Astrocyte of the spinal cord (primary cell): ENCODE measurements at regions not wholly inside any gene's neighbourhood (a gene's known extent, or its start where the extent isn't known, plus 50 kb on each side); places are given as distances from the start of the nearest gene placed in this dataset.

ENCODE experiments used
- DNase-seq: peaks from one replicate; pipeline ENCODE4 v3.0.0; 2011; ENCODE audit warnings: low read depth, low spot score
- H3K4me3 ChIP-seq: 2 replicates; pipeline ENCODE4 v1.5.1; 2011; ENCODE audit warnings: low read depth, mild to moderate bottlenecking, low read length, moderate library complexity
- in situ Hi-C: cut with HindIII; loops from 2 replicates; pipeline ENCODE4 v1.10.0; 2017; ENCODE audit warnings: low sequenced_read_pairs
- TF ChIP-seq, protein P1 (sequence below): IDR thresholded peaks from 2 replicates; pipeline ENCODE4 v1.5.1; 2012; ENCODE audit warnings: low read depth, mild to moderate bottlenecking, low read length, inconsistent platforms

DNA sequence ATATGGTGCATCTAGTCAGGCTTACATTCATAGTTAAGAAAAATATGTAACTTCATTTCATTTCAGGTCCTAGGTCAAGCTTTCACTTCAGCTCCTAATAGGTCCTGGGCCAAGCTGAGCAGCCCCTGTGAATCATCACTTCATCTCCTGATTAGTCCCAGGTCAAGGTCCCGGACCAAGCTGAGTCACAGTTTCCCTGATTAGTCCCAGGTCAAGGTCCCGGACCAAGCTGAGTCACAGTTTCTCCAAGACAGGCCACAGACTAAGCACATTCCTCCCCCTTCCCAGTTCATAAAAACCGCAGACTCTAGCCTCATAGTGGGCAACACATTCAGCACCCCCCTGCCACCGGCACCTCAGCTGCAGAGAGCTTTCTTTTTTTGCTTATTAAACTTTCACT, 1331.8 kb downstream of the PCDH19 start:
- DNase-seq, result no peak
- TF ChIP-seq, protein P1, sequence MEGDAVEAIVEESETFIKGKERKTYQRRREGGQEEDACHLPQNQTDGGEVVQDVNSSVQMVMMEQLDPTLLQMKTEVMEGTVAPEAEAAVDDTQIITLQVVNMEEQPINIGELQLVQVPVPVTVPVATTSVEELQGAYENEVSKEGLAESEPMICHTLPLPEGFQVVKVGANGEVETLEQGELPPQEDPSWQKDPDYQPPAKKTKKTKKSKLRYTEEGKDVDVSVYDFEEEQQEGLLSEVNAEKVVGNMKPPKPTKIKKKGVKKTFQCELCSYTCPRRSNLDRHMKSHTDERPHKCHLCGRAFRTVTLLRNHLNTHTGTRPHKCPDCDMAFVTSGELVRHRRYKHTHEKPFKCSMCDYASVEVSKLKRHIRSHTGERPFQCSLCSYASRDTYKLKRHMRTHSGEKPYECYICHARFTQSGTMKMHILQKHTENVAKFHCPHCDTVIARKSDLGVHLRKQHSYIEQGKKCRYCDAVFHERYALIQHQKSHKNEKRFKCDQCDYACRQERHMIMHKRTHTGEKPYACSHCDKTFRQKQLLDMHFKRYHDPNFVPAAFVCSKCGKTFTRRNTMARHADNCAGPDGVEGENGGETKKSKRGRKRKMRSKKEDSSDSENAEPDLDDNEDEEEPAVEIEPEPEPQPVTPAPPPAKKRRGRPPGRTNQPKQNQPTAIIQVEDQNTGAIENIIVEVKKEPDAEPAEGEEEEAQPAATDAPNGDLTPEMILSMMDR, result no peak
- no peak overlapping the region for H3K4me3 ChIP-seq
- in situ Hi-C loops, result no loop called here

DNA sequence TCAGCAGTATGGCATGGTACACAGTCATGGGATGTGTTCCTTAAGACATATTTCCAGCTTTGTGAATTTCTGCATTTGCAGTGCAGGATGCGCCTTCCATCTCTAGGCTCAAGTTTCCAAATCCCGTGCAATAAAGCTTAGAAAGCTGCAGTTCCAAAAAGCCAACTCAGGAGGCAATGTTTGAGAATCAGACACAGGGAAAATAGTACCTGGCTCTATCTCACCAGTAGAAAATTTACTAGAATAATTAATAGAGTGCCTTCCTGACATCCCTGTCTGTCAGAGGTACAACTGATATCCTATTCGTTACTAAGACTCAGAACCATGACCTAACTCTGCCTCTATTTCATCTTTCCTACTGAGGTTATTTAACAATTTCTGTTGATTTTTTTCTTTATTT, 1333.0 kb downstream of the PCDH19 start:
- no peak for DNase-seq
- TF ChIP-seq, protein P1, result no peak
- H3K4me3 ChIP-seq, result no peak overlapping the region
- in situ Hi-C loops, result no loop called here

DNA sequence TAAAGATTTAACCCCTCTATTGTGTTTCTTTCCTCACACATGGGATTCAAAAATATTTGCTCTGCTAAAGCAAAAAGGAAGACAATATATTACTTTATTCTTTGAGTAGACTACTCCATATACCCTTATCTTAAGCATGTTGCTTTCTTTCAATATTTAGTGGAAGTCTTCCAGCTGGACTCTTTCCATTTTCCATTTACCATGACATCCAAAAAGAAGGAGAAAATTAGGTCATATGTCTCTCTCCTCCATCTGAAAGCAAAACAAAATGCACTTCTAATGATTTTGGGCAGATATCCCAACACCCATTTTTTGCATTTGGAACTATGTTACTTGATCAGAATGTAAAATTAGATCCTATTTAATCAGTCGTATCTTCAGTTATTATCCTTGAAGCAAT, 1336.5 kb downstream of the PCDH19 start:
- in situ Hi-C loops, result no loop called here
- no peak overlapping the region for H3K4me3 ChIP-seq
- DNase-seq, result no peak
- TF ChIP-seq, protein P1, result no peak

DNA sequence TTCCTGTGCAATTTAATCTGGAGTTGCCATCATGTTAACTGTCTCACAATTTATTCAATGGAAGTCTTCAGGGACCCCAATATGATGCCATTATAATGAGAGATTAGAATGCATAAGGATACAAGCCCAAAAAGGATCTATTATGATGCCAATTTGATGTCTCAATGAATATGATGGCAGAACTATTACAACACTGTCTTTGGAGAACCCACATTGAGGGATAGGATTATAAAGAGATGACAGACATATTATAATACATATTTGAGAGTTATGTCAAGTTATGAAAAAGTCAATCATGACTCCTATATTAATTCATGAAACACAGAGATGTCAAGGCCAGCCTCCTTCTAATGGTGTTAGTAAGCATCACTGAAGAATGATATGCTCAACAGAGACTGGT, 1358.4 kb downstream of the PCDH19 start:
- no peak overlapping the region for H3K4me3 ChIP-seq
- TF ChIP-seq, protein P1, result no peak
- in situ Hi-C loops, result no loop called here
- DNase-seq, result no peak

DNA sequence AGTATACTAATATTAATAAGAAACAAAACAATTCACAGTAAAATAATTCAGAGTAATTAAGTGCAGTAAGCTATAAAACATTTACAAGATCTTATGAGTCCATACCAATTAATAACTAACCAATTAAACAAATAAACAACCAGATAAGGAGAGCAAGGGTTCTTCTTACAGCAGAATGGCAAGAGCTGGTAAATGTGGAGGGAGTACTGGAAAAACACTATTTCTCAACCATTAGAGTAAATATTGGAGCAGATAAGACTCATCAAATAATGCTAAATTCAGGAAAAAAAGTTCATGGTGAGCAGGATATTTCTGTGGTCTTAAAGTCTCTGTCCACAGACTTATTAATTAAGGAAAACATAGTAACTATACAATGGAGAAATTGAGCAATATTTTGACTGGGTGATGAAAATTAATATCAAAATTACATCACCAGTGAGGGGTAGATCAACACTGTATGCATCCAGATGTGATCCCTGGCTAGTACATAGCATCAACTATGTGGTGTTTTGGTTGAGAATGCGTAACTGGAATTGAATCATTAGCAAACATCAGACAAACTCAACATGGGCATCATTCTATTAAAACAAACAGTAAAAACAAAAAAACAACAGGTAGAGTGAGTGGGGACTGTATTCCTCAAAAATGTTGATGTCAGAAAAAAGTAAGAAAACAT, 1376.7 kb downstream of the PCDH19 start:
- in situ Hi-C loops, result no loop called here
- no peak for DNase-seq
- no peak overlapping the region for H3K4me3 ChIP-seq
- TF ChIP-seq, protein P1, result no peak

DNA sequence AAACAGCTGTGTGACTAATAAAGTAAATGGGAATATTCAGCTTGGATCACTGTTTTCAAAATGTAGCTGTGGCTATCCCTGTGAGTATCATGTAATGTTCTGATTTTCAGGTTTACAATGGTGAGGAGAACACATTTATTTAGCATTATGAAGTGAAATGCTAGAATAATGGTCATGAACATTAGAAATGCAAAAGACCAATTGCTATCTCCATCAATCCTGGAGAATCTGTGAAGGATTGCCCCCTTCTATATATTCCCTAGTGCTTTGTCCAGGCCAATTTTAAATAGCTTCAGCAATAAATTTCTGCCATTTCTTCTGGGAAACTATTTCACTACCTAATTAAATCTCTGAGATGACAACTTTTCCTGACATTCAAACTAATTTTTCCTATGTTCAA, 1399.1 kb downstream of the PCDH19 start:
- TF ChIP-seq, protein P1, result no peak
- in situ Hi-C loops, result no loop called here
- no peak overlapping the region for H3K4me3 ChIP-seq
- no peak for DNase-seq

DNA sequence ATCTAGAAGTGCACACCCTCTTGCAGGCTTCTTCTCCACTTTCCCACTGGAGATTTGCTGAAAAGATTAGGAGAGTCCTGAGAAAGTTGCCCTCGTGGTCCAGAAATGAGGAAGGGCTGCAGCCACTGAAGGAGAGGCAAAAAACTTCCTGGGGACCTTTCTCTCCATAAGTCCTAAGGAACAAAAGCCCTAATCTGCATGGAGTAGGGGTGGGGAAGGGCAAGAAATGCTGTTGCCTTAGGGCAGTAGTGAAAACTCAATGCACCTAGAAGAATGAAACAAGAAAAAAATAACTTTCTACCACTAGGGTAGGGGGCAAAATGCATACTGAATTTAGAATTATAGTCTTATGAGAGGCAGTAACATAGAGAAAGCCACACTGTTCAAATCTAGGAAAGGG, 1408.8 kb downstream of the PCDH19 start:
- TF ChIP-seq, protein P1, result no peak
- no peak overlapping the region for H3K4me3 ChIP-seq
- no peak for DNase-seq
- in situ Hi-C loops, result no loop called here
